ENCODE measurements at regions not wholly inside any gene's neighbourhood (a gene's known extent, or its start where the extent isn't known, plus 50 kb on each side); places are given as distances from the start of the nearest gene placed in this dataset.
"Not testable (repeated sequence)": the region's sequence is repeated elsewhere in the genome, so short reads cannot be mapped to it uniquely, and the experiment has no call there.

- no CpG with 5 or more reads among the region's 5 CpGs for WGBS (ENCODE audit: extremely low coverage, insufficient read length, low lambda C conversion rate)
- H3K36me3 Mint-ChIP-seq (ENCODE audit: insufficient read depth in 1 of 3, low read depth in 3 of 3), result peaks cover 0 to 12% (median 0%) of the 10 kb centered on the region in 3 experiments; a peak in 3 of 7 replicates
- not testable (repeated sequence) for DNase-seq
Measured at GRCh38 chr2:212875950-212876349, 275.5 kb downstream of the IKZF2 start.

More at GRCh38 chr2:212875950-212876349, 275.5 kb downstream of the IKZF2 start:
- H4K8ac ChIP-seq (replicated peaks; ENCODE audit: insufficient read length, low read depth, low read length); H3K79me1 ChIP-seq (ENCODE audit: insufficient read depth, low read depth, low read length, poor library complexity, severe bottlenecking); H3K79me2 ChIP-seq (ENCODE audit: insufficient read depth, low read length); H2BK12ac ChIP-seq (ENCODE audit: insufficient read length, low read depth, low read length); H3K27me3 ChIP-seq (ENCODE audit: insufficient read depth, low read length); H4K91ac ChIP-seq (ENCODE audit: insufficient read length, low read depth, low read length); H4K20me1 ChIP-seq (ENCODE audit: control insufficient read depth, insufficient read depth, insufficient read length); H2AFZ ChIP-seq (ENCODE audit: low read length); H3K27ac Mint-ChIP-seq; H3K27me3 Mint-ChIP-seq (ENCODE audit: low read depth); H2BK5ac ChIP-seq (ENCODE audit: insufficient read length, low read length); H3K56ac ChIP-seq (ENCODE audit: insufficient read length, low read depth, low read length); H2BK20ac ChIP-seq (ENCODE audit: low read depth, low read length, poor library complexity, severe bottlenecking); H2BK15ac ChIP-seq (ENCODE audit: low read depth, low read length); H2AK5ac ChIP-seq (ENCODE audit: insufficient read length, low read length); H3K4ac ChIP-seq (ENCODE audit: low read depth, low read length); H3K23ac ChIP-seq (ENCODE audit: insufficient read length, low read depth, low read length); H2BK120ac ChIP-seq (ENCODE audit: low read depth, low read length, poor library complexity, severe bottlenecking); H3K9me3 ChIP-seq (ENCODE audit: control insufficient read depth, low read depth, low read length); H3K4me1 ChIP-seq (ENCODE audit: insufficient read depth, low read length); H3T11ph ChIP-seq (ENCODE audit: low read length); H3K9ac ChIP-seq (ENCODE audit: extremely low read depth, insufficient read length, low read length); H4K5ac ChIP-seq (ENCODE audit: insufficient read length, low read depth, low read length); H3K18ac ChIP-seq (ENCODE audit: insufficient read length, low read depth, low read length); H3K14ac ChIP-seq (ENCODE audit: insufficient read depth, low read length); H3K27ac ChIP-seq (ENCODE audit: insufficient read length, low read depth, low read length); H3K4me1 Mint-ChIP-seq; H3K4me2 ChIP-seq (ENCODE audit: insufficient read depth, insufficient read length, low read length); H3K23me2 ChIP-seq (ENCODE audit: insufficient read length, low read depth, low read length, poor library complexity, severe bottlenecking); H3K4me3 Mint-ChIP-seq: not testable (repeated sequence)
- peaks cover 17 to 28% of the 10 kb centered on the region in 2 experiments for H3K9me3 Mint-ChIP-seq
